NB4 (cell line): ENCODE measurements at regions not wholly inside any gene's neighbourhood (a gene's known extent, or its start where the extent isn't known, plus 50 kb on each side); places are given as distances from the start of the nearest gene placed in this dataset.

Experiments used
- MYC ChIP-seq: IDR thresholded peaks from 2 replicates; pipeline ENCODE4 v1.6.1; 2011; ENCODE audit warnings: low read depth, low read length
- POLR2A ChIP-seq: IDR thresholded peaks from 2 replicates; pipeline ENCODE4 v1.6.1; 2011; ENCODE audit warnings: mild to moderate bottlenecking; ENCODE audit not compliant: insufficient read length; ENCODE audit errors: extremely low read depth

DNA sequence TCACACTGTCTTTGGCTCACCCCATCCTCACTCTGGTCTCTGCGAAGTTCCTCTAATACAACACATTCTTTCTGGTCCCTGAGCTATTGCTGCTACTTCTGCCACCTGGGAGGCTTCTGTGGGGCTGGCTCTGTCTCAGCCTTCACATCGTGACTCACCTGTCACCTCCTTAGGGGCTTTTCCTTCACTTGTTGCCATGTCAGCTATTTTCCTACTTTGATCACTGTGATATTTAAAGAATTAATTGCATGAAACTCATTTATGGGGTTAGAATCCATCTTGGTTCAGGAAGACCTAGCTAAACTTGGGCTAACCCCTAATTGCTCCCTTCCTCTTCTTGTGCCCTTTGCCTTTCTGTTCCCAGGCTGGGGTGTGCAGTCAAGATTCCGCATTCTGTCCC lies 346.9 kb downstream of the WDR72 start:
- no peak for TF ChIP-seq MYC
- no peak for TF ChIP-seq POLR2A
